Activated T-helper 17 cell treated with anti-CD3 and anti-CD28 coated beads, Interleukin-2, amount 50 U/mL, for 72 hours (primary cell): ENCODE measurements at regions not wholly inside any gene's neighbourhood (a gene's known extent, or its start where the extent isn't known, plus 50 kb on each side); places are given as distances from the start of the nearest gene placed in this dataset.

Experiments used
- ATAC-seq: fragments of 150-1000 bp; cut with Tn5 transposase; replicated peaks from 2 replicates; pipeline ENCODE4 v1.10.0; 2021; ENCODE audit warnings: mild to moderate bottlenecking, moderate library complexity
- H3K27ac Mint-ChIP-seq: one replicate; pipeline ENCODE4 v1.8.0; 2022; ENCODE audit warnings: mixed read lengths
- H3K27me3 Mint-ChIP-seq: one replicate; pipeline ENCODE4 v1.8.0; 2022; ENCODE audit warnings: mixed read lengths
- H3K36me3 Mint-ChIP-seq: one replicate; pipeline ENCODE4 v1.8.0; 2022; ENCODE audit warnings: low read depth, mild to moderate bottlenecking, mixed read lengths
- H3K4me1 Mint-ChIP-seq: one replicate; pipeline ENCODE4 v1.8.0; 2022; ENCODE audit warnings: mixed read lengths
- H3K4me3 Mint-ChIP-seq: one replicate; pipeline ENCODE4 v1.8.0; 2022; ENCODE audit warnings: mild to moderate bottlenecking, mixed read lengths
- H3K9me3 Mint-ChIP-seq: one replicate; pipeline ENCODE4 v1.8.0; 2022; ENCODE audit warnings: mixed read lengths

DNA sequence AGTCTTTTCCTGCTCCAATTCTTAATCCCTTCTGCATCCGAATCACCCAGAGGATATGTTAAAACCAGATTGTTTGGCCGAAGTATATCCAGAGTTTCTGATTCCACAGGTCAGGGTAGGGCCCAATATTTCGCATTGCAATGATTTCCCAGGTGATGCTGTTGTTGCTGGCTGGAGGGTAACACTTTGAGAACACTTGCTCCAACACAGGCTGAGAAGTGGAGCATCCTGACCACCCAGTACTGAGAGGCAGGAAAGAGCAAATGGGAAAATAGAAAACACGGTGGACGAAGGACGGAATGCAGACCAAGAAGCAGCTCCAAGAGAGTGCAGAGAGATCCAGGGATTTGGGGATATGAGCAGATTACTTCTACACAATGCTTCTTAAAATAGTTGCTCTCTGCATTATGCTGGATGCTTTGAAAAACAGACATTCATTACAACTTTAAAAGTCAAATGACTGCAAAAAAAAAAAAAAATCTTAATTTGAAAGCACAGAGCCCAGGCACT lies 362.2 kb upstream of the SLC14A2 start:
- H3K27ac Mint-ChIP-seq = no peak overlapping the region
- peaks cover 8% of the 10 kb centered on the region for H3K27me3 Mint-ChIP-seq
- H3K36me3 Mint-ChIP-seq = no peaks in the 10 kb centered on the region
- no peaks in the 10 kb centered on the region for H3K9me3 Mint-ChIP-seq
- H3K4me1 Mint-ChIP-seq = no peaks in the 10 kb centered on the region
- no peak overlapping the region for H3K4me3 Mint-ChIP-seq
- ATAC-seq = no peak

GRCh38 chr18:45253973-45254708 lies 361.1 kb upstream of the SLC14A2 start:
- Mint-ChIP-seq H3K4me1 (no peaks in the 10 kb centered on the region), H3K4me3 (no peak overlapping the region), H3K27me3 (peaks cover 9% of the 10 kb centered on the region), H3K9me3 (no peaks in the 10 kb centered on the region), H3K27ac (no peak overlapping the region), H3K36me3 (no peaks in the 10 kb centered on the region)
- no peak for ATAC-seq

DNA sequence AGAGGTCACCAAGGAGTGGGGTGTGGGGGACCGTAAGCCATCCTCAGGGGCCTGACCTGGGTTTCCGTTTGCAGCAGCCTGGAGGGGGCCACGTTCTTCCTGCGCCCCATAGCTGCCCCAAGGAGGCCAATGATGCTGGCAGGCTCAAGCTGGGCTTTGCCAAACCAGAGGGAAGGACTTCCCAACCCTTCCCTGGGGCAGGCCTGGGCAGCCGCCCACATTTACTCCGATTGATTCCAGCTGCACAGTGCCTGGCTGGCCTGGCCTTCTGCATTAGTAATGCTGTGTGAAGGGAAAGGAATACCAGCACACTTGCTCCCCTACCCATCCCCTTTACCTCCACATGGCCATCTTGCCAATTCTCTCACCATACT lies 360.6 kb upstream of the SLC14A2 start:
- Mint-ChIP-seq H3K27me3 (peaks cover 11% of the 10 kb centered on the region), H3K4me1 (no peaks in the 10 kb centered on the region), H3K9me3 (no peaks in the 10 kb centered on the region), H3K4me3 (no peak overlapping the region), H3K36me3 (no peaks in the 10 kb centered on the region), H3K27ac (no peak overlapping the region)
- ATAC-seq = no peak

DNA sequence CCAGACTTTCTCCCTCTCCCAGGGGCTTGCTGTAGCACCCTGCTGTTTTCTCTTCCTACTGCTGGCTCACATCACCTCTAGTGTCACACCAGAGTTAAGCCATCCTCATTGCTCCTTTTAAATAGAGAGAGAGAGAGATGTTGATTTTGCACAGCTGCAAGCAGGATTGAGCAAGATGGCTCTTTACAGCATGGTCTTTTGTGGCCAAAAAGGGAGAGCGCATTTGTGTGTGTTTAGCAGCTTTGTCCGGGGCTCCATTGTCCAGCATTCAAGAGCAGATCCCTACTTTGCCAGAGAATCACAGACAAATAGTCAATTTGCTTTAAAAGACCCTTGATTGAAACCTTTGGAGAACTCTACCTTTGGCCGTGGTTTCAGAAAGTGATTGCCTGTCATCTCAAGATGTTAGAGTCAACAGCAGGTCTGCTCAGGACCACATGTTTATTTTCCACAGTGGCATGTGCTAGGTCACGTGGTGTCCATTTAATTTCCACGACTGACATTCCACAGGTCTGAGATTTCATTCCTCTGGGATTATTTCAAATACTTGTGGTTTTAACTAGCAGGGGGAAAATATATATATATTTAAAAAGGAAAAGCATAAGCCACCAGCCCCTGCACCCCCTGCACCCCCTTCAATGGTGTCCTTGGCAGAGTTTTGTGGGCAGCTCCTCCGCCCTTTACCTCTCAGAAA lies 359.9 kb upstream of the SLC14A2 start:
- H3K4me3 Mint-ChIP-seq = no peak overlapping the region
- H3K4me1 Mint-ChIP-seq = no peaks in the 10 kb centered on the region
- peaks cover 11% of the 10 kb centered on the region for H3K27me3 Mint-ChIP-seq
- ATAC-seq = no peak
- no peaks in the 10 kb centered on the region for H3K9me3 Mint-ChIP-seq
- no peaks in the 10 kb centered on the region for H3K36me3 Mint-ChIP-seq
- no peak overlapping the region for H3K27ac Mint-ChIP-seq

GRCh38 chr18:45260125-45260524 lies 355.2 kb upstream of the SLC14A2 start:
- Mint-ChIP-seq H3K4me1 (no peaks in the 10 kb centered on the region), H3K27me3 (peaks cover 10% of the 10 kb centered on the region), H3K36me3 (no peaks in the 10 kb centered on the region), H3K9me3 (no peaks in the 10 kb centered on the region), H3K4me3 (no peak overlapping the region), H3K27ac (no peak overlapping the region)
- no peak for ATAC-seq

- Mint-ChIP-seq H3K4me3 (no peak overlapping the region), H3K27ac (no peak overlapping the region), H3K4me1 (no peaks in the 10 kb centered on the region), H3K36me3 (no peaks in the 10 kb centered on the region), H3K9me3 (no peaks in the 10 kb centered on the region), H3K27me3 (peaks cover 24% of the 10 kb centered on the region)
- no peak for ATAC-seq
Observed at GRCh38 chr18:45266023-45266422, 349.3 kb upstream of the SLC14A2 start.

- H3K27ac Mint-ChIP-seq = no peak overlapping the region
- H3K9me3 Mint-ChIP-seq = no peaks in the 10 kb centered on the region
- no peak overlapping the region for H3K4me3 Mint-ChIP-seq
- no peak for ATAC-seq
- H3K4me1 Mint-ChIP-seq = no peaks in the 10 kb centered on the region
- no peaks in the 10 kb centered on the region for H3K36me3 Mint-ChIP-seq
- peaks cover 24% of the 10 kb centered on the region for H3K27me3 Mint-ChIP-seq
Observed at GRCh38 chr18:45267622-45268021, 347.7 kb upstream of the SLC14A2 start.

DNA sequence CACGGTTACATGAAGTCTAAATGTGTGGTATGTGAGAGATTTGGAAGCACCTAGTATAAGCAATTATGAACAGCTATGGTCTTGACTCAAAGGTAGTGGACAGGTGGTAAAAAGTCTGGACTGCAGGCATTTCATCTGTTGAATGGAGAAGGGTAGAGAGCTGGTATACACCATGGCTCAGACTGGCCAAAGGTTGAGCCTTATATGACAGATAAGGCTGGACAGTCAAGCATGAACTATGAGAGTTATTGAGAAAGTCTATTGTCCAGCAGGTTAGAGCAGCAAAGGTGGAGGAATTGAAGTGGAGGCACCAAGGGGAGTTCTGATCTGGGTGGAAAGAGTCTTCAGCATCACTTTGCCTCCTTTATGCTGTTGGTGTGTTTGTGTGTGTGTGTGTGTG lies 346.7 kb upstream of the SLC14A2 start:
- no peak for ATAC-seq
- H3K27me3 Mint-ChIP-seq = peaks cover 21% of the 10 kb centered on the region
- no peaks in the 10 kb centered on the region for H3K36me3 Mint-ChIP-seq
- no peak overlapping the region for H3K4me3 Mint-ChIP-seq
- H3K4me1 Mint-ChIP-seq = no peaks in the 10 kb centered on the region
- no peak overlapping the region for H3K27ac Mint-ChIP-seq
- no peaks in the 10 kb centered on the region for H3K9me3 Mint-ChIP-seq

- Mint-ChIP-seq H3K27me3 (peaks cover 18% of the 10 kb centered on the region), H3K4me1 (no peaks in the 10 kb centered on the region), H3K4me3 (no peak overlapping the region), H3K9me3 (no peaks in the 10 kb centered on the region), H3K36me3 (no peaks in the 10 kb centered on the region), H3K27ac (no peak overlapping the region)
- no peak for ATAC-seq
Observed at GRCh38 chr18:45270289-45270771, 344.9 kb upstream of the SLC14A2 start.

- Mint-ChIP-seq H3K9me3 (no peaks in the 10 kb centered on the region), H3K4me3 (no peak overlapping the region), H3K4me1 (no peaks in the 10 kb centered on the region), H3K36me3 (no peaks in the 10 kb centered on the region), H3K27ac (no peak overlapping the region), H3K27me3 (peaks cover 3% of the 10 kb centered on the region)
- ATAC-seq = no peak
Observed at GRCh38 chr18:45274026-45274425, 341.2 kb upstream of the SLC14A2 start.

- no peak for ATAC-seq
- Mint-ChIP-seq H3K36me3 (no peaks in the 10 kb centered on the region), H3K9me3 (no peaks in the 10 kb centered on the region), H3K27ac (no peak overlapping the region), H3K4me3 (no peak overlapping the region), H3K4me1 (no peaks in the 10 kb centered on the region), H3K27me3 (no peaks in the 10 kb centered on the region)
Observed at GRCh38 chr18:45275367-45276113, 339.7 kb upstream of the SLC14A2 start.

GRCh38 chr18:45276878-45277277 lies 338.4 kb upstream of the SLC14A2 start:
- Mint-ChIP-seq H3K9me3 (no peaks in the 10 kb centered on the region), H3K4me3 (no peak overlapping the region), H3K36me3 (no peaks in the 10 kb centered on the region), H3K27me3 (no peaks in the 10 kb centered on the region), H3K4me1 (no peaks in the 10 kb centered on the region), H3K27ac (no peak overlapping the region)
- ATAC-seq = no peak

- no peaks in the 10 kb centered on the region for H3K9me3 Mint-ChIP-seq
- no peak overlapping the region for H3K27ac Mint-ChIP-seq
- ATAC-seq = no peak
Observed at GRCh38 chr18:45277908-45278307, 337.4 kb upstream of the SLC14A2 start.

DNA sequence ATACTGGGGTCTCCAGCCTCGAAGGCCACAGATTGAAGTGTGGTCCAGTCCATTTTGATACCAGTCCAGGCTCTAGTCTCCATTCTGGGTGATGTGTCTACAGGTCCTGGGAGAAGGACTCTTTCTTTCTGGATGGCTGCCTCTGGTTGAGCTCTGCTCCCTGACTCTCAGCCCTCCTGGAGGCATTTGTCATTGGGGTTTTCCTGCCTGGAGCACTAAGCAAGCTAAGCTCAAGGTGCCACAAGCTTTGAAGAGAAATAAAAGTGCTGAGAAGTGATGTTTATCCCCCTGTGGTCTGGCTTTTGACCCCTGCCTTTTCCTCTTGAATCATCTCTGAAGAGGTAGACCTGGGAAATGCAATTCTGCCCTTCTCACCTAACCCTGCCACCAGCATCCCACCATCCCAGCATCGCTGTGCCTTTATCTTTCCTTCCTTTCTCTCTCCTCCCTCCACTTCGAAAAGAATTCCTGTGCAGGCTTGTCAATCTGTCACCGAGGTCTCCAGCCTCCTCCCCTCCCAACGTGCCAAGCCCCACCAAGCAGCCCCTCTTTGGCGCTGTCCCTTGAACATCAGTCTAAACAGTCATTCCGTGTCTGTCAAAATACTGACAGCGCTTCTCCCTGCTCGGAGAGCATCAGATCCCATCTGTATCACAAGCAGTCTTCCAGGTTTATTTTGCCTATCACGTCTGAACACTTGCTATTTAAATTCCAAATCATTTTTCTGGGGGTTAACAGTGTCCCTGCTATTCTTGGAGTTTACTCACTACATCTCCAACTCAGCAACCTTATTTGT lies 334.6 kb upstream of the SLC14A2 start:
- ATAC-seq = no peak
- Mint-ChIP-seq H3K27ac (no peak overlapping the region), H3K27me3 (no peaks in the 10 kb centered on the region), H3K9me3 (no peaks in the 10 kb centered on the region), H3K4me1 (no peaks in the 10 kb centered on the region), H3K4me3 (no peak overlapping the region), H3K36me3 (no peaks in the 10 kb centered on the region)

More at GRCh38 chr18:45277908-45278307, 337.4 kb upstream of the SLC14A2 start:
- Mint-ChIP-seq H3K4me1 (no peaks in the 10 kb centered on the region), H3K4me3 (no peak overlapping the region), H3K36me3 (no peaks in the 10 kb centered on the region), H3K27me3 (no peaks in the 10 kb centered on the region)
